SK-N-MC (cell line): ENCODE measurements at regions not wholly inside any gene's neighbourhood (a gene's known extent, or its start where the extent isn't known, plus 50 kb on each side); places are given as distances from the start of the nearest gene placed in this dataset.
"Not testable (repeated sequence)": the region's sequence is repeated elsewhere in the genome, so short reads cannot be mapped to it uniquely, and the experiment has no call there.

Experiments
- DNase-seq: peaks from one replicate; pipeline ENCODE4 v3.0.0-alpha.2; 2011; ENCODE audit warnings: low read depth, low spot score
- H3K27ac ChIP-seq: fragments of 200-600 bp; sonication (generic); 2 replicates; pipeline ENCODE4 v1.5.1; 2016; ENCODE audit warnings: mixed run types
- H3K36me3 ChIP-seq: fragments of 200-600 bp; sonication (generic); 2 replicates; pipeline ENCODE4 v1.6.1; 2017; ENCODE audit warnings: antibody characterized with exemption, low read length, mixed read lengths; ENCODE audit not compliant: insufficient read depth
- H3K4me3 ChIP-seq: fragments of 200-600 bp; sonication (generic); 2 replicates; pipeline ENCODE4 v1.5.1; 2016
- H3K9ac ChIP-seq: fragments of 200-600 bp; sonication (generic); 2 replicates; pipeline ENCODE4 v1.8.0; 2017; ENCODE audit warnings: mixed run types, mixed read lengths; ENCODE audit not compliant: insufficient read length
- H3K9me3 ChIP-seq: fragments of 200-600 bp; sonication (generic); 2 replicates; pipeline ENCODE4 v1.6.1; 2017; ENCODE audit warnings: low read depth, mild to moderate bottlenecking, antibody characterized with exemption, low read length, moderate library complexity, mixed read lengths
- EZH2 ChIP-seq: fragments of 200-600 bp; sonication (generic); IDR thresholded peaks from one replicate; pipeline ENCODE4 v1.6.1; 2017; ENCODE audit warnings: antibody characterized with exemption
- FOXP2 ChIP-seq: optimal IDR thresholded peaks from 2 replicates; pipeline ENCODE3; 2011; ENCODE audit warnings: mild to moderate bottlenecking, moderate library complexity; ENCODE audit not compliant: insufficient read depth; ENCODE audit errors: extremely low read length, control extremely low read depth
- POLR2AphosphoS5 ChIP-seq: IDR thresholded peaks from 2 replicates; pipeline ENCODE4 v1.6.1; 2012; ENCODE audit warnings: mild to moderate bottlenecking, low read depth, low read length, borderline replicate concordance

- no peak for TF ChIP-seq POLR2AphosphoS5
- TF ChIP-seq EZH2 = no peak
- no peak for TF ChIP-seq FOXP2
- Histone ChIP-seq H3K9ac (no peak overlapping the region), H3K9me3 (no peaks in the 10 kb centered on the region), H3K27ac (no peak overlapping the region), H3K4me3 (no peak overlapping the region), H3K36me3 (no peaks in the 10 kb centered on the region)
- no peak for DNase-seq
These were observed 74.6 kb downstream of the NENF start for GRCh38 chr1:212507369-212507768.

GRCh38 chr1:212512816-212513559 is 80.3 kb downstream of the NENF start:
- Histone ChIP-seq H3K9ac (no peak overlapping the region), H3K27ac (no peak overlapping the region), H3K4me3 (no peak overlapping the region), H3K9me3 (no peaks in the 10 kb centered on the region), H3K36me3 (no peaks in the 10 kb centered on the region)
- no peak for TF ChIP-seq POLR2AphosphoS5
- TF ChIP-seq EZH2 = no peak
- TF ChIP-seq FOXP2 = no peak
- no peak for DNase-seq

- no peak for DNase-seq
- H3K4me3 ChIP-seq = no peak overlapping the region
- no peak overlapping the region for H3K9ac ChIP-seq
- H3K36me3 ChIP-seq = no peaks in the 10 kb centered on the region
- TF ChIP-seq POLR2AphosphoS5 (no peak), FOXP2 (no peak), EZH2 (no peak)
- no peaks in the 10 kb centered on the region for H3K9me3 ChIP-seq
- H3K27ac ChIP-seq = no peak overlapping the region
These were observed 80.9 kb downstream of the NENF start for GRCh38 chr1:212513586-212513985.

GRCh38 chr1:212514056-212514614 is 81.4 kb downstream of the NENF start:
- no peaks in the 10 kb centered on the region for H3K36me3 ChIP-seq
- no peak overlapping the region for H3K27ac ChIP-seq
- H3K4me3 ChIP-seq = no peak overlapping the region
- no peak overlapping the region for H3K9ac ChIP-seq
- no peaks in the 10 kb centered on the region for H3K9me3 ChIP-seq
- no peak for DNase-seq
- no peak for TF ChIP-seq EZH2
- no peak for TF ChIP-seq POLR2AphosphoS5
- no peak for TF ChIP-seq FOXP2

GRCh38 chr1:212514782-212515181 is 82.1 kb downstream of the NENF start:
- H3K9me3 ChIP-seq = no peaks in the 10 kb centered on the region
- TF ChIP-seq POLR2AphosphoS5 = no peak
- TF ChIP-seq FOXP2 = no peak
- TF ChIP-seq EZH2 = no peak

GRCh38 chr1:212515329-212515760 is 82.6 kb downstream of the NENF start:
- Histone ChIP-seq H3K27ac (no peak overlapping the region), H3K9me3 (no peaks in the 10 kb centered on the region), H3K9ac (no peak overlapping the region), H3K4me3 (no peak overlapping the region), H3K36me3 (no peaks in the 10 kb centered on the region)
- TF ChIP-seq EZH2 (no peak), FOXP2 (no peak), POLR2AphosphoS5 (no peak)
- no peak for DNase-seq

More at GRCh38 chr1:212514782-212515181, 82.1 kb downstream of the NENF start:
- H3K4me3 ChIP-seq = no peak overlapping the region
- no peak overlapping the region for H3K9ac ChIP-seq
- no peak overlapping the region for H3K27ac ChIP-seq
- no peak for DNase-seq
- H3K36me3 ChIP-seq = no peaks in the 10 kb centered on the region

- H3K9me3 ChIP-seq, DNase-seq, H3K4me3 ChIP-seq, H3K36me3 ChIP-seq, H3K9ac ChIP-seq, H3K27ac ChIP-seq: not testable (repeated sequence)
These were observed 83.3 kb downstream of the NENF start for GRCh38 chr1:212516012-212516411.

- TF ChIP-seq POLR2AphosphoS5 (no peak), FOXP2 (no peak), EZH2 (no peak)
- no peak overlapping the region for H3K9ac ChIP-seq
- no peak for DNase-seq
- H3K36me3 ChIP-seq = no peaks in the 10 kb centered on the region
- no peak overlapping the region for H3K4me3 ChIP-seq
- no peak overlapping the region for H3K27ac ChIP-seq
- no peaks in the 10 kb centered on the region for H3K9me3 ChIP-seq
These were observed 85.7 kb downstream of the NENF start for GRCh38 chr1:212518188-212519054.
